Mesothelial cell of epicardium (in vitro differentiated cells): ENCODE measurements at regions not wholly inside any gene's neighbourhood (a gene's known extent, or its start where the extent isn't known, plus 50 kb on each side); places are given as distances from the start of the nearest gene placed in this dataset.

ENCODE experiments used
- DNase-seq, 2 experiments: peaks; one replicate each; pipeline ENCODE4 v3.0.0; 2021; ENCODE audit warnings: low spot score in 2 of 2; ENCODE audit not compliant: unreplicated experiment in 2 of 2
- H3K27ac Mint-ChIP-seq: 2 replicates; pipeline ENCODE4 v1.8.0; 2021; ENCODE audit warnings: mixed read lengths
- H3K27me3 Mint-ChIP-seq: 2 replicates; pipeline ENCODE4 v1.8.0; 2021; ENCODE audit warnings: low read depth, mixed read lengths
- H3K36me3 Mint-ChIP-seq: 2 replicates; pipeline ENCODE4 v1.8.0; 2021; ENCODE audit warnings: mixed read lengths
- H3K4me1 Mint-ChIP-seq: 2 replicates; pipeline ENCODE4 v1.8.0; 2021; ENCODE audit warnings: mixed read lengths
- H3K4me3 Mint-ChIP-seq: 2 replicates; pipeline ENCODE4 v1.8.0; 2021; ENCODE audit warnings: mild to moderate bottlenecking, moderate library complexity, mixed read lengths
- H3K9me3 Mint-ChIP-seq: 2 replicates; pipeline ENCODE4 v1.8.0; 2021; ENCODE audit warnings: mixed read lengths
- CTCF ChIP-seq: fragments of 200-600 bp; sonication (generic); IDR thresholded peaks from one replicate; pipeline ENCODE4 v1.5.0; 2021; ENCODE audit warnings: antibody characterized with exemption; ENCODE audit not compliant: unreplicated experiment

GRCh38 chr4:38313175-38313574, 350.8 kb upstream of the KLF3 start:
- DNase-seq: no peak
- H3K27me3 Mint-ChIP-seq: no peaks in the 10 kb centered on the region
- H3K36me3 Mint-ChIP-seq: peaks cover 4% of the 10 kb centered on the region
- no peak for TF ChIP-seq CTCF
- peaks cover 23% of the 10 kb centered on the region for H3K4me1 Mint-ChIP-seq
- H3K4me3 Mint-ChIP-seq: no peak overlapping the region
- peaks cover 13% of the 10 kb centered on the region for H3K9me3 Mint-ChIP-seq
- no peak overlapping the region for H3K27ac Mint-ChIP-seq

- Mint-ChIP-seq H3K4me1 (peaks cover 28% of the 10 kb centered on the region), H3K36me3 (peaks cover 4% of the 10 kb centered on the region), H3K27me3 (no peaks in the 10 kb centered on the region), H3K4me3 (no peak overlapping the region), H3K9me3 (peaks cover 13% of the 10 kb centered on the region), H3K27ac (no peak overlapping the region)
- TF ChIP-seq CTCF: no peak
- no peak for DNase-seq
Measured at GRCh38 chr4:38313999-38314561, 349.9 kb upstream of the KLF3 start.

GRCh38 chr4:38314663-38315062, 349.3 kb upstream of the KLF3 start:
- H3K27ac Mint-ChIP-seq: peak overlapping the region; percentile 12
- peaks cover 4% of the 10 kb centered on the region for H3K36me3 Mint-ChIP-seq

GRCh38 chr4:38315286-38315685, 348.7 kb upstream of the KLF3 start:
- TF ChIP-seq CTCF: no peak
- H3K27ac Mint-ChIP-seq: peak overlapping the region; percentile 35
- H3K4me3 Mint-ChIP-seq: no peak overlapping the region
- no peak for DNase-seq
- peaks cover 4% of the 10 kb centered on the region for H3K36me3 Mint-ChIP-seq
- peaks cover 13% of the 10 kb centered on the region for H3K9me3 Mint-ChIP-seq
- H3K4me1 Mint-ChIP-seq: peaks cover 36% of the 10 kb centered on the region
- no peaks in the 10 kb centered on the region for H3K27me3 Mint-ChIP-seq

More at GRCh38 chr4:38314663-38315062, 349.3 kb upstream of the KLF3 start:
- no peak for DNase-seq
- TF ChIP-seq CTCF: no peak
- H3K4me1 Mint-ChIP-seq: peaks cover 30% of the 10 kb centered on the region
- H3K9me3 Mint-ChIP-seq: peaks cover 13% of the 10 kb centered on the region
- H3K27me3 Mint-ChIP-seq: no peaks in the 10 kb centered on the region
- no peak overlapping the region for H3K4me3 Mint-ChIP-seq

- no peak for DNase-seq
- Mint-ChIP-seq H3K9me3 (peaks cover 13% of the 10 kb centered on the region), H3K4me1 (peaks cover 34% of the 10 kb centered on the region), H3K27me3 (no peaks in the 10 kb centered on the region), H3K27ac (no peak overlapping the region), H3K36me3 (peaks cover 4% of the 10 kb centered on the region), H3K4me3 (no peak overlapping the region)
- TF ChIP-seq CTCF: no peak
Measured at GRCh38 chr4:38316045-38316444, 348.0 kb upstream of the KLF3 start.
